B cell (primary cell): ENCODE measurements at regions not wholly inside any gene's neighbourhood (a gene's known extent, or its start where the extent isn't known, plus 50 kb on each side); places are given as distances from the start of the nearest gene placed in this dataset.

Experiments used
- ATAC-seq: fragments of 200-7000 bp; cut with Tn5 transposase; one replicate; pipeline ENCODE4 v1.10.0; 2021; ENCODE audit warnings: low read depth, mild to moderate bottlenecking, moderate number of reproducible peaks, moderate library complexity
- CTCF ChIA-PET: fragments of 350-600 bp; sonication (Branson Sonifier 250); formaldehyde crosslinking; loops from one replicate; lab custom pipeline; 2021; ENCODE audit warnings: antibody characterized with exemption, inconsistent platforms; lab: Charles Lee
- POLR2A ChIA-PET: fragments of 350-600 bp; sonication (Branson Sonifier 250); formaldehyde crosslinking; loops from one replicate; lab custom pipeline; 2021; ENCODE audit warnings: antibody characterized with exemption; lab: Charles Lee
- DNase-seq: peaks from one replicate; pipeline ENCODE4 v3.0.0; 2013
- H2AFZ ChIP-seq: 2 replicates; pipeline ENCODE4 v1.6.1; 2012; ENCODE audit warnings: mild to moderate bottlenecking, low read depth, low read length; ENCODE audit not compliant: insufficient read depth, poor library complexity, severe bottlenecking
- H3K27ac ChIP-seq, 2 donors: 1 replicate in 1 of 2; 2 replicates in 1 of 2; pipeline ENCODE4 v1.5.1; 2012 to 2013; ENCODE audit warnings: low read length in 2 of 2, mild to moderate bottlenecking in 2 of 2, moderate library complexity in 1 of 2
- H3K27me3 ChIP-seq, 4 experiments: fragments of 200-600 bp in 1 of 4; sonication (generic) in 1 of 4; replicated peaks in 1 of 4; 1 replicate in 2 of 4; 2 replicates in 2 of 4; pipeline versions ENCODE4 v1.6.1 to v1.7.0; 2013 to 2016; ENCODE audit warnings: low read length in 3 of 4, mild to moderate bottlenecking in 2 of 4, mixed read lengths in 1 of 4, moderate library complexity in 1 of 4; ENCODE audit not compliant: insufficient read depth in 4 of 4, control insufficient read depth in 3 of 4; ENCODE audit errors: control extremely low read depth in 1 of 4
- H3K36me3 ChIP-seq, 2 experiments: replicated peaks in 1 of 2; 1 replicate in 1 of 2; 2 replicates in 1 of 2; pipeline versions ENCODE4 v1.6.1 to v1.7.1; 2013; ENCODE audit warnings: low read length in 1 of 2; ENCODE audit not compliant: insufficient read depth in 2 of 2, control insufficient read depth in 1 of 2; ENCODE audit errors: control extremely low read depth in 1 of 2, extremely low read depth in 1 of 2
- H3K4me1 ChIP-seq, 2 donors: fragments of 200-600 bp in 1 of 2; sonication (generic) in 1 of 2; 1 replicate in 1 of 2; 2 replicates in 1 of 2; pipeline versions ENCODE4 v1.5.1 to v1.6.1; 2013 to 2017; ENCODE audit warnings: low read length in 2 of 2; ENCODE audit not compliant: control insufficient read depth in 2 of 2, insufficient read depth in 2 of 2
- H3K4me2 ChIP-seq: replicated peaks from 2 replicates; pipeline ENCODE3; 2012; ENCODE audit warnings: mild to moderate bottlenecking, low read depth, low read length; ENCODE audit not compliant: poor library complexity, severe bottlenecking
- H3K4me3 ChIP-seq, 5 experiments: fragments of 200-600 bp in 1 of 5; sonication (generic) in 1 of 5; 1 replicate in 3 of 5; 2 replicates in 2 of 5; pipeline versions ENCODE4 v1.5.1 to v1.7.0; 2011 to 2016; ENCODE audit warnings: low read length in 4 of 5, mild to moderate bottlenecking in 4 of 5, low read depth in 2 of 5, control low read depth in 1 of 5, moderate library complexity in 1 of 5; ENCODE audit not compliant: insufficient read depth in 1 of 5; ENCODE audit errors: control extremely low read depth in 1 of 5, extremely low read depth in 1 of 5
- H3K79me2 ChIP-seq: fragments of 200-600 bp; sonication (generic); one replicate; pipeline ENCODE4 v1.6.0; 2016; ENCODE audit warnings: low read length; ENCODE audit not compliant: control insufficient read depth, insufficient read depth
- H3K9ac ChIP-seq: fragments of 200-600 bp; sonication (generic); 2 replicates; pipeline ENCODE4 v1.6.1; 2017; ENCODE audit warnings: mild to moderate bottlenecking, low read length, moderate library complexity
- H3K9me3 ChIP-seq, 3 donors: one replicate each; pipeline versions ENCODE4 v1.6.1 to v1.7.1; 2013; ENCODE audit warnings: low read length in 2 of 3; ENCODE audit not compliant: control insufficient read depth in 2 of 3, insufficient read depth in 1 of 3; ENCODE audit errors: control extremely low read depth in 1 of 3
- H4K20me1 ChIP-seq: 2 replicates; pipeline ENCODE4 v1.6.0; 2012; ENCODE audit warnings: mild to moderate bottlenecking, low read length; ENCODE audit not compliant: insufficient read depth, control insufficient read depth, poor library complexity, severe bottlenecking
- H3K27ac Mint-ChIP-seq: one replicate; pipeline ENCODE4 v1.8.0; 2021; ENCODE audit warnings: mixed read lengths
- H3K27me3 Mint-ChIP-seq: one replicate; pipeline ENCODE4 v1.8.0; 2021; ENCODE audit warnings: mixed read lengths
- H3K4me1 Mint-ChIP-seq: one replicate; pipeline ENCODE4 v1.8.0; 2021; ENCODE audit warnings: mixed read lengths
- H3K4me3 Mint-ChIP-seq: one replicate; pipeline ENCODE4 v1.8.0; 2021; ENCODE audit warnings: mixed read lengths
- H3K9me3 Mint-ChIP-seq: one replicate; pipeline ENCODE4 v1.8.0; 2022; ENCODE audit warnings: mixed read lengths; ENCODE audit not compliant: insufficient read depth
- CTCF ChIP-seq: fragments of 200-600 bp; IDR thresholded peaks from one replicate; pipeline ENCODE4 v1.8.0; 2022; ENCODE audit warnings: antibody characterized with exemption, mild to moderate bottlenecking
- EZH2 ChIP-seq: IDR thresholded peaks from 2 replicates; pipeline ENCODE4 v1.6.1; 2012; ENCODE audit warnings: borderline replicate concordance, low read depth, mild to moderate bottlenecking, moderate library complexity, low read length; ENCODE audit not compliant: insufficient read depth, poor library complexity, severe bottlenecking
- WGBS: methylation state at CpG from one replicate; pipeline ENCODE4 v1.1.5; 2013; ENCODE audit warnings: missing lambda C conversion rate; ENCODE audit not compliant: insufficient coverage; 5-methylcytosine and 5-hydroxymethylcytosine counted together
- intact Hi-C: fragments of 100-400 bp; cut with micrococcal nuclease; formaldehyde crosslinking; loops from one replicate; pipeline ENCODE4 v1.10.0; 2022

GRCh38 chr3:70409018-70409417 lies 96.6 kb upstream of the MDFIC2 start:
- ATAC-seq, result no peak

GRCh38 chr3:70400194-70400593 lies 87.8 kb upstream of the MDFIC2 start:
- Histone ChIP-seq H3K4me2 (no peak overlapping the region), H3K9me3 (no peaks in the 10 kb centered on the region), H2AFZ (no peak overlapping the region), H3K4me3 (no peak overlapping the region), H3K27me3 (no peaks in the 10 kb centered on the region), H4K20me1 (no peaks in the 10 kb centered on the region), H3K79me2 (no peaks in the 10 kb centered on the region), H3K4me1 (no peaks in the 10 kb centered on the region), H3K27ac (no peak overlapping the region), H3K36me3 (no peaks in the 10 kb centered on the region), H3K9ac (no peak overlapping the region)
- DNase-seq (no peak), ATAC-seq (no peak)
- WGBS, result no CpG with 5 or more reads among the region's 3 CpGs
- H3K27ac Mint-ChIP-seq, result no peak overlapping the region
- no peak for TF ChIP-seq CTCF
- TF ChIP-seq EZH2, result no peak
- intact Hi-C loops, result no loop called here
- POLR2A ChIA-PET, result no interaction called here
- CTCF ChIA-PET, result no interaction called here
- no peaks in the 10 kb centered on the region for H3K4me1 Mint-ChIP-seq
- H3K4me3 Mint-ChIP-seq, result no peak overlapping the region
- H3K27me3 Mint-ChIP-seq, result peaks cover 4% of the 10 kb centered on the region
- no peaks in the 10 kb centered on the region for H3K9me3 Mint-ChIP-seq

More at GRCh38 chr3:70409018-70409417, 96.6 kb upstream of the MDFIC2 start:
- Histone ChIP-seq H3K9me3 (peaks cover 0 to 3% (median 0%) of the 10 kb centered on the region in 3 donors), H3K27me3 (no peaks in the 10 kb centered on the region), H3K27ac (no peak overlapping the region), H3K36me3 (no peaks in the 10 kb centered on the region), H4K20me1 (no peaks in the 10 kb centered on the region), H3K4me1 (no peaks in the 10 kb centered on the region), H3K9ac (no peak overlapping the region), H2AFZ (no peak overlapping the region), H3K79me2 (no peaks in the 10 kb centered on the region), H3K4me2 (no peak overlapping the region), H3K4me3 (no peak overlapping the region)
- ChIA-PET CTCF (no interaction called here), POLR2A (no interaction called here)
- Mint-ChIP-seq H3K4me3 (no peak overlapping the region), H3K9me3 (no peaks in the 10 kb centered on the region), H3K27me3 (no peaks in the 10 kb centered on the region), H3K4me1 (no peaks in the 10 kb centered on the region), H3K27ac (no peak overlapping the region)
- TF ChIP-seq EZH2 (no peak), CTCF (no peak)
- no peak for DNase-seq
- intact Hi-C loops, result no loop called here
- WGBS, result no CpG with 5 or more reads among the region's 2 CpGs
